Esophagus muscularis mucosa (tissue), 3 donors: ENCODE measurements at regions not wholly inside any gene's neighbourhood (a gene's known extent, or its start where the extent isn't known, plus 50 kb on each side); places are given as distances from the start of the nearest gene placed in this dataset.

Source experiments
- CTCF ChIP-seq, 3 experiments: fragments of 200-600 bp in 2 of 3; fragments of 450-650 bp in 1 of 3; sonication (generic) in 2 of 3; IDR thresholded peaks; one replicate each; pipeline ENCODE4 v1.5.1; 2017 to 2019; ENCODE audit warnings: antibody characterized with exemption in 3 of 3, mild to moderate bottlenecking in 2 of 3, moderate library complexity in 1 of 3
- POLR2A ChIP-seq: fragments of 450-650 bp; IDR thresholded peaks from one replicate; pipeline ENCODE4 v1.6.1; 2017; ENCODE audit warnings: antibody characterized with exemption, moderate library complexity, mild to moderate bottlenecking, low read depth

GRCh38 chr10:129165770-129166169 is 301.3 kb upstream of the MGMT start:
- TF ChIP-seq CTCF (IDR thresholded peaks at IDR 0.05) (no peak), POLR2A (no peak)
